AG20443 (cell line): ENCODE measurements at regions not wholly inside any gene's neighbourhood (a gene's known extent, or its start where the extent isn't known, plus 50 kb on each side); places are given as distances from the start of the nearest gene placed in this dataset.

Experiments
- DNase-seq: peaks from one replicate; pipeline ENCODE4 v3.0.0; 2012; ENCODE audit warnings: low spot score, mixed read lengths

- no peak for DNase-seq
These were observed 1095.5 kb upstream of the IGFBP7 start for GRCh38 chr4:58205446-58206235.

GRCh38 chr4:58192217-58192616 is 1082.0 kb upstream of the IGFBP7 start:
- no peak for DNase-seq

GRCh38 chr4:58191109-58191508 is 1080.9 kb upstream of the IGFBP7 start:
- no peak for DNase-seq

GRCh38 chr4:58188316-58188715 is 1078.1 kb upstream of the IGFBP7 start:
- DNase-seq: no peak

- DNase-seq: no peak
These were observed 1064.8 kb upstream of the IGFBP7 start for GRCh38 chr4:58175024-58175423.

GRCh38 chr4:58166490-58166889 is 1056.3 kb upstream of the IGFBP7 start:
- DNase-seq: no peak

GRCh38 chr4:58163156-58163555 is 1053.0 kb upstream of the IGFBP7 start:
- no peak for DNase-seq

- no peak for DNase-seq
These were observed 1039.4 kb upstream of the IGFBP7 start for GRCh38 chr4:58149404-58150085.

GRCh38 chr4:58144721-58145120 is 1034.5 kb upstream of the IGFBP7 start:
- DNase-seq: no peak

GRCh38 chr4:58138786-58139668 is 1028.8 kb upstream of the IGFBP7 start:
- no peak for DNase-seq

GRCh38 chr4:58136604-58137003 is 1026.4 kb upstream of the IGFBP7 start:
- no peak for DNase-seq

- no peak for DNase-seq
These were observed 1017.5 kb upstream of the IGFBP7 start for GRCh38 chr4:58127680-58128079.

GRCh38 chr4:58119298-58119697 is 1009.1 kb upstream of the IGFBP7 start:
- no peak for DNase-seq

GRCh38 chr4:58113126-58113525 is 1002.9 kb upstream of the IGFBP7 start:
- DNase-seq: no peak

- no peak for DNase-seq
These were observed 1001.6 kb upstream of the IGFBP7 start for GRCh38 chr4:58111818-58112217.

- no peak for DNase-seq
These were observed 983.2 kb upstream of the IGFBP7 start for GRCh38 chr4:58093352-58093751.

- no peak for DNase-seq
These were observed 980.4 kb upstream of the IGFBP7 start for GRCh38 chr4:58090539-58090938.

GRCh38 chr4:58081356-58081755 is 971.2 kb upstream of the IGFBP7 start:
- DNase-seq: no peak

- no peak for DNase-seq
These were observed 965.5 kb upstream of the IGFBP7 start for GRCh38 chr4:58075724-58076123.

GRCh38 chr4:58074382-58074781 is 964.2 kb upstream of the IGFBP7 start:
- no peak for DNase-seq

GRCh38 chr4:58070726-58071125 is 960.5 kb upstream of the IGFBP7 start:
- DNase-seq: no peak

- no peak for DNase-seq
These were observed 954.5 kb upstream of the IGFBP7 start for GRCh38 chr4:58064653-58065052.
